ENCODE measurements at regions not wholly inside any gene's neighbourhood (a gene's known extent, or its start where the extent isn't known, plus 50 kb on each side); places are given as distances from the start of the nearest gene placed in this dataset.

DNA sequence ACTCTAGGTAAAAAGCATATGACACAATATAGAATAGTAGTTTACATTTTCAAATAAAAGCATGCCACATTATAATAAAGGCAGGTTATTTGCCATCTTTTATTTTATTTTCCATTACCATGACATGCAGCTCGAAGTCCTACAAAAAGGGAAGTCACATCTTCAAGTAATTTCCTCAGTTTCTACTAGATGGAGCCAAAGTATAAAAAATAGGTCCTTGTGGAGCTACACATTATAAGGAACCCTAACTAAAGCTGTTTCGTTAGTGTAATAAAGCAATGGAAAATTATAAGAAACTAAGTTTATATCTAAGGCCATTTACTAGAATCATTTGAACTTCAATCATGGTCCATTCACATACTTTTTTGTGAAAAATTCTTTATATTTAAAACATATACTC is 674.5 kb downstream of the KCNJ3 start:
- no peaks in the 10 kb centered on the region for H3K4me1 ChIP-seq
- no peak for DNase-seq
- no peaks in the 10 kb centered on the region for H3K9me3 ChIP-seq
- TF ChIP-seq POLR2A (IDR thresholded peaks at IDR 0.05): no peak
- TF ChIP-seq, protein P1, sequence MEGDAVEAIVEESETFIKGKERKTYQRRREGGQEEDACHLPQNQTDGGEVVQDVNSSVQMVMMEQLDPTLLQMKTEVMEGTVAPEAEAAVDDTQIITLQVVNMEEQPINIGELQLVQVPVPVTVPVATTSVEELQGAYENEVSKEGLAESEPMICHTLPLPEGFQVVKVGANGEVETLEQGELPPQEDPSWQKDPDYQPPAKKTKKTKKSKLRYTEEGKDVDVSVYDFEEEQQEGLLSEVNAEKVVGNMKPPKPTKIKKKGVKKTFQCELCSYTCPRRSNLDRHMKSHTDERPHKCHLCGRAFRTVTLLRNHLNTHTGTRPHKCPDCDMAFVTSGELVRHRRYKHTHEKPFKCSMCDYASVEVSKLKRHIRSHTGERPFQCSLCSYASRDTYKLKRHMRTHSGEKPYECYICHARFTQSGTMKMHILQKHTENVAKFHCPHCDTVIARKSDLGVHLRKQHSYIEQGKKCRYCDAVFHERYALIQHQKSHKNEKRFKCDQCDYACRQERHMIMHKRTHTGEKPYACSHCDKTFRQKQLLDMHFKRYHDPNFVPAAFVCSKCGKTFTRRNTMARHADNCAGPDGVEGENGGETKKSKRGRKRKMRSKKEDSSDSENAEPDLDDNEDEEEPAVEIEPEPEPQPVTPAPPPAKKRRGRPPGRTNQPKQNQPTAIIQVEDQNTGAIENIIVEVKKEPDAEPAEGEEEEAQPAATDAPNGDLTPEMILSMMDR (IDR thresholded peaks at IDR 0.05): no peak
- H3K4me3 ChIP-seq: no peak overlapping the region
- H3K27ac ChIP-seq: no peak overlapping the region
- intact Hi-C loops (cut with DNase I; ENCODE audit: low total_unique reads): no loop called here
- H3K36me3 ChIP-seq: no peaks in the 10 kb centered on the region
- no peaks in the 10 kb centered on the region for H3K27me3 ChIP-seq

DNA sequence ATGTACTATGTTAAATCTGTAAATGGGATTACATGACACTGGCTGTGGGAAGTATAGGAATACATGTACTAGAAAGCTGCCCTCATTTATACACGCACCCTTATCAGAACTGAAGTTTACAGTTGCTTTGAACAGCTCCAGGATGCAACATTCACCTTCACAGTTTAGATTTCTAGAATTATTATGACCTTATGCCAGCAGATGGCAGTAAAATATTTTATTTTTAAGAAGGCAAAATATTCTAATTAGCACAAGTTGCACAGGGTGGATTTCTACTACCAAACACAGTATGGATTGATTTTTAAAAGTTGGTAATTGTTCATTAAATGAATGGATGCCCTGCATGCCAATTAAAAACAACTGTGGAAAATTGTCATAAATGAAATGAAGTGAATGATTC is 670.4 kb downstream of the KCNJ3 start:
- Histone ChIP-seq H3K27me3 (no peaks in the 10 kb centered on the region), H3K27ac (no peak overlapping the region), H3K4me3 (no peak overlapping the region), H3K9me3 (no peaks in the 10 kb centered on the region), H3K36me3 (no peaks in the 10 kb centered on the region), H3K4me1 (no peaks in the 10 kb centered on the region)
- TF ChIP-seq, protein P1 (IDR thresholded peaks at IDR 0.05): no peak
- TF ChIP-seq POLR2A (IDR thresholded peaks at IDR 0.05): no peak
- intact Hi-C loops (cut with DNase I; ENCODE audit: low total_unique reads): no loop called here
- no peak for DNase-seq

DNA sequence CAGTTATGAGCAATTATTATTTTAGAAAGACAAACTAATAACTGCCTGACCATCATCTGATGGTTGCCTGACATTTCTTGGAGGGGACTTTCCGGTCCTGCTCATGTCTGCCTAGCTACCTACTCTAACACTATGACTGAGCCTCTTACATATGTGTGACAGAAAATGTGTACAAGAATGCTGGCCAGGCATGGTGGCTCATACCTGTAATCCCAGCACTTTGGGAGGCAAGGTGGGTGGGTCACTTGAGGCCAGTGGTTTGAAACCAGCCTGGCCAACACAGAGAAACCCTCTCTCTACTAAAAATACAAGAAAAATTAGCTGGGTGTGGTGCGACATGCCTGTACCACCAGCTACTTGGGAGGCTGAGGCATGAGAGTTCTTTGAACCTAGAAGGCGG is 666.3 kb downstream of the KCNJ3 start:
- H3K36me3 ChIP-seq: no peaks in the 10 kb centered on the region
- DNase-seq: no peak
- intact Hi-C loops (cut with DNase I; ENCODE audit: low total_unique reads): no loop called here
- no peak overlapping the region for H3K27ac ChIP-seq
- H3K9me3 ChIP-seq: no peaks in the 10 kb centered on the region
- no peak for TF ChIP-seq POLR2A (IDR thresholded peaks at IDR 0.05)
- TF ChIP-seq, protein P1 (IDR thresholded peaks at IDR 0.05): no peak
- H3K4me3 ChIP-seq: no peak overlapping the region
- H3K27me3 ChIP-seq: no peaks in the 10 kb centered on the region
- no peaks in the 10 kb centered on the region for H3K4me1 ChIP-seq

DNA sequence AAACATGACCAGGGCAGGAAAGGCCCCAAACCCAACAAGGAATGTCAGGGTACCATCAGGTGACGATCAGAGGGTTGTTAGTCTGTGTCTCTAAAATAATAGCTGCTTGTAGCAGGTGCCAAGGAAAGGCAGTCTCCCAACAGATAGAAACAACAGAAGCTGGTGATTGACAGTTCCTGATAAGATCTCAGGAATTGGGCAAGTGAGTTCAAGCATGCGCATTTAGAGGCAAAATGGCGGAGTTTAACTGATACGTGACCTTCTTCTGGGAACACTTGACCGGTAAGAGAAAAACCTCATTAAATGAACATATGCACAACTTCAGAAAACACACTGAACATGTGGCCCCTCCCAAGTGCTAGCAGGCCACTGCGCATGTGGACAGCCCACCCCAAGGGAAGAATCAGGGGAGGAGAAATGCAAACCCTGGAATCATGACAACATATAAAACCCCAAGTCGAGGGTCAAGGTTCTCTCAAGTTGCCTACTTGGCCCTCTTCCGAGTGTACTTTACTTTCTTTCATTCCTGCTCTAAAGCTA is 664.9 kb downstream of the KCNJ3 start:
- Histone ChIP-seq H3K27me3 (no peaks in the 10 kb centered on the region), H3K4me1 (no peaks in the 10 kb centered on the region), H3K27ac (no peak overlapping the region), H3K4me3 (no peak overlapping the region), H3K9me3 (no peaks in the 10 kb centered on the region), H3K36me3 (no peaks in the 10 kb centered on the region)
- TF ChIP-seq, protein P1 (IDR thresholded peaks at IDR 0.05): no peak
- TF ChIP-seq POLR2A (IDR thresholded peaks at IDR 0.05): no peak
- intact Hi-C loops (cut with DNase I; ENCODE audit: low total_unique reads): no loop called here
- no peak for DNase-seq

DNA sequence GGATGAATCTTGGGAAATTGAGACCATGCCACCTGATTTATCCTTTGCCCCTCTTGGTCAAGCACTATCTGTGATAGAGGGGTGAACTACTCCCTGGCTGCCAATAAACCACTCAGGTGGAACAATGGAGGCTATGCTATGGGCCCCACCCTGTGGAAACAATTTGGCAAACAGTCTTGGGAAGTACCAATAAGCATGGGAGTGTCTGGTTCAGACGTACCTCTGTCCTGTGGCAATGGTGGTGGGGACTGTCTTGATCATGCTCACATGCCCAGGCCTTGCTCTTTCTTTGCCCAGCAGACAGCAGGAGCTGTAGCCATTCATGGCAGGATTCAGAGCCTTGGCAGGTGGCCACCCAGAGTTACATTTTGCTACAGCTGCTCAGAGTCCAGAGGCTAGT is 658.7 kb downstream of the KCNJ3 start:
- Histone ChIP-seq H3K4me1 (no peaks in the 10 kb centered on the region), H3K4me3 (no peak overlapping the region), H3K27ac (no peak overlapping the region), H3K36me3 (no peaks in the 10 kb centered on the region), H3K27me3 (no peaks in the 10 kb centered on the region), H3K9me3 (no peaks in the 10 kb centered on the region)
- TF ChIP-seq, protein P1 (IDR thresholded peaks at IDR 0.05): no peak
- TF ChIP-seq POLR2A (IDR thresholded peaks at IDR 0.05): no peak
- DNase-seq: no peak
- intact Hi-C loops (cut with DNase I; ENCODE audit: low total_unique reads): no loop called here
